SU-DHL-6 (cell line): ENCODE measurements at regions not wholly inside any gene's neighbourhood (a gene's known extent, or its start where the extent isn't known, plus 50 kb on each side); places are given as distances from the start of the nearest gene placed in this dataset.

ENCODE experiments used
- CTCF ChIP-seq: fragments of 200-600 bp; sonication (generic); IDR thresholded peaks from one replicate; pipeline ENCODE4 v1.5.1; 2017; ENCODE audit warnings: antibody characterized with exemption, mild to moderate bottlenecking, low read length, moderate library complexity; ENCODE audit not compliant: insufficient read depth, poor library complexity, severe bottlenecking
- EZH2phosphoT487 ChIP-seq: fragments of 200-600 bp; sonication (generic), shearing (Covaris generic); conservative IDR thresholded peaks from 2 replicates; pipeline ENCODE4 v1.6.1; 2018; ENCODE audit warnings: mild to moderate bottlenecking, antibody characterized with exemption, low read length, moderate library complexity, mixed read lengths

DNA sequence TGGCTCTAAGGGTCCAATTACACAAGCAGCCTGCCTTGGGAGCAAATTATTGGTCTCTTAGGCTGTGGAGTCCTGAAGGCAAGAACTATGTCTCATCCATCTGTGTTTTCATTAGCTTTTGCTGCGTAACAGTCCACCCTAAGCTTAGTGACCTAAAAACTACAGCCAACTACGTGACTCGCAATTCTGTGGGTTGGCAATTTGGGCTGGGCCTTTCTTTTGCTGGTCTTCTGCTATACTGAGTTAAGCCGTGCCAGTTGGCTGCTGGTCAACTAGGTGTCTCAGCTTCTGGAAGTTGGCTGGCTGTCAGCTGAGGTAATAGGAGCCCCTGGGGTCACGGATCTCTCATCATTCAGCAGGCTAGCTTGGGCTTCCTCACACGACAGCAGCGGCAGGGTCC lies 205.6 kb upstream of the S100G start:
- TF ChIP-seq CTCF (no peak), EZH2phosphoT487 (no peak)
